Thyroid gland (tissue), 4 donors: ENCODE measurements at regions not wholly inside any gene's neighbourhood (a gene's known extent, or its start where the extent isn't known, plus 50 kb on each side); places are given as distances from the start of the nearest gene placed in this dataset.

Experiments used
- CTCF ChIP-seq, 6 experiments: fragments of 200-600 bp in 3 of 6; fragments of 450-650 bp in 3 of 6; sonication (generic) in 3 of 6; IDR thresholded peaks; one replicate each; pipeline ENCODE4 v1.5.1; 2016 to 2019; ENCODE audit warnings: antibody characterized with exemption in 6 of 6, mild to moderate bottlenecking in 2 of 6, inconsistent platforms in 1 of 6, moderate library complexity in 1 of 6
- POLR2A ChIP-seq, 2 donors: fragments of 450-650 bp; IDR thresholded peaks; one replicate each; pipeline ENCODE4 v1.6.1; 2017; ENCODE audit warnings: antibody characterized with exemption in 2 of 2, mild to moderate bottlenecking in 2 of 2, moderate library complexity in 1 of 2

GRCh38 chr20:54849741-54850140, 374.3 kb downstream of the DOK5 start:
- TF ChIP-seq CTCF (IDR thresholded peaks at IDR 0.05) (no peak), POLR2A (IDR thresholded peaks at IDR 0.05) (no peak)
